T-helper 22 cell (primary cell): ENCODE measurements at regions not wholly inside any gene's neighbourhood (a gene's known extent, or its start where the extent isn't known, plus 50 kb on each side); places are given as distances from the start of the nearest gene placed in this dataset.
"Not testable (repeated sequence)": the region's sequence is repeated elsewhere in the genome, so short reads cannot be mapped to it uniquely, and the experiment has no call there.

Source experiments
- DNase-seq: peaks from one replicate; pipeline ENCODE4 v3.0.0-alpha.2; 2020; ENCODE audit warnings: low read depth

DNA sequence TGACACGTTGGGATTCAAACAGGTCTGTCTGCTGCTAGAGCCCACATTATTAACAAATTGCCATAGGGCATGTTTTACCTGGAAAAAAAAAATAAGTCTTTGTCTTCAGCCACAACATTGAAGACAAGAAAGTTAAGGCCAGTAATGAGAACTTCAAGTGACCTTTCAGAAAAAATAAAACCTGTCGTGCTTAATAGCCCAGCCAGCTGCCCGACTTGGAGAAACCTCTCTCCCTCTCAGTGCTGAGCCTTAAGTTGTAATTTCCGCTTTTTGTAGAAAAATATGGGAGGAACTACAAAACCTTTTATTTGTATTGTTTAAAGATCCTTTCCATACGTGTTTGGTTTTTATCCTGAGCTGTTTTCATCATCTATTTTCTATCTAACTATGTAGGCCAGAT is 454.3 kb upstream of the SLITRK6 start:
- not testable (repeated sequence) for DNase-seq

DNA sequence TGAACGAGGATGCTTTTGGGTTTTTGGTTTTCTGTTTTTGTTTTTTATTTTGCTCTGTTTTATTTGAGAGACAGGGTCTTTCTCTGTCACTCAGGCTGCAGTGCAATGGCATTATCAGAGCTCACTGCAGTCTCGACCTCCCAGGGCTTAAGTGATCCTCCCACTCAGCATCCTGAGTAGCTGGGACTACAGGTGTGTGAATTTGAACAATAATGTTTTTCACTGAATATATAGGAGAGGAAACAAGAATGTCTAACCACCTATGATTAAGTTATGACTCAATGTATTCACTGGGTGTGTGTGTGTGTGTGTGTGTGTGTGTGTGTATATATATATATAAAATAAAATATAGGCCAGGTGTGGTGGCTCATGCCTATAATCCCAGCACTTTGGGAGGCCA is 456.6 kb upstream of the SLITRK6 start:
- DNase-seq: not testable (repeated sequence)

DNA sequence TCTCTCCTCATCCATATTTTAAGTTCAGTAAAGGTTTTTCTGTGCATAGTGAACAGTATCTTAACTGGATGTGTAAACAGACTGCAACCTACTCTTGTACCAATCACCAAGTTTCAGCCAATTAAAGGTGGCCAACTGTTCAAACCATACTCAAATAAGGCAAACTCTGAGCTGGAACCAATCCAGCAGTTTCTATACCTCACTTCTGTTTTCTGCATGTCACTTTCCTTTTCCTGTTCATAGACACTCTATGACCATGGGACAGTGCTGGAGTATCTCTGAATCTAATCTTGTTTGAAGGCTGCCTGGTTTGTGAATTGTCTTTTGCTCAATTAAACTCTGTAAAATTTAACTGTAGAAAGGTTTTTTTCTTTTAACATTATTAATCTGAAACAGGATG is 470.3 kb upstream of the SLITRK6 start:
- DNase-seq: no peak

DNA sequence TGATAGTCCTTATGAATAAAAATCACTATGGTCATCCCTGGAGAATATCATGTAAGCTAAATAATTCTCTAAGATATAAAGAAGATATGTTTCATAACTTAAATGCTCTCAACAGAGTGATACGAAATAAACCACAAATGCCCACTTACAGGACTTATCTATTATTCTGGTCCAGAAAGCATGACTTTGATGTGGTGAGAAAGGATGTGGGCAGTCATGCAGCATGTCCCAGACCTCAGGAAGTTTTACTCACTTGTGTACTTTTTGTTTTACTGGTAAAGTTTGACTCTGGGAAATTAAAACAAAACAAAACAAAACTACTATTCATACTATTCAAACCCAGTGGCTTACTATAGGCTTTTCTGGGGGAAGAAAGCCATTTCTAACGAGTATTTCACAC is 483.2 kb upstream of the SLITRK6 start:
- DNase-seq: no peak

DNA sequence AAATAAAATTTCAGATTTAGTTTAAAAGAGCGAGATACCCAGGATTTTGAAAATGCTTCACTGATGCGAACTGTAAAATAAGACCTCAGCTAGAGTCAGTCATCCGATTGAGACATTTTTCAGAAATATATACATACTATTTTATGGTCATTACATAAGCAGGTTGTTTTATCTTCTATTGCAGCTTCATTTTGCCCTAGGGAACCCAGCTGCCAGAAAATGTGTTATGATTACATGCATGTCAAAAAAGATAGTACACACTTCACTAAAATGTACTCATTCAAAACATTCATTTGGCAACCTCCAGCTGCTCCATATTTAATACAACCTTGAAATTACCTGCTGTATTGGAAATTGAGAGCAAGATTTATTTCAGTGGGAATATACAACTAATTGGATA is 483.8 kb upstream of the SLITRK6 start:
- no peak for DNase-seq

DNA sequence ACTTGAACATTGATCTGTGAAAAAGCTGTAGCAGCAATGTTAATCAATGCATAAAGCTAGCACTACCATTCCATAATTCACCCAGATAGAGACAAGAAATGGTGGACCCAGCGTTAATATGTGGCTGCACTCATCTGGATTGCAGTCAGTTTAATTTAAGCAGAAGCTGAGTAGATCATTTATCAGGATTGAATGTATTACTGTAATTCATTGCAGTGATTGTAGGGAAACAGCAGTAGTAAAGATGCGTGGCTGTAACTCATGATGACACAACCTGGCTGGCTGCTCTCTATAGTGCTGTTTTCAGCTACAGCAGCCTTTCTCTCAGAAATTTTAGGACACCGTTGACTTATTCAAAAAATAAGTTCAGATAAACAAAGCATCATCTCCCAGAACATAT is 499.5 kb upstream of the SLITRK6 start:
- no peak for DNase-seq

DNA sequence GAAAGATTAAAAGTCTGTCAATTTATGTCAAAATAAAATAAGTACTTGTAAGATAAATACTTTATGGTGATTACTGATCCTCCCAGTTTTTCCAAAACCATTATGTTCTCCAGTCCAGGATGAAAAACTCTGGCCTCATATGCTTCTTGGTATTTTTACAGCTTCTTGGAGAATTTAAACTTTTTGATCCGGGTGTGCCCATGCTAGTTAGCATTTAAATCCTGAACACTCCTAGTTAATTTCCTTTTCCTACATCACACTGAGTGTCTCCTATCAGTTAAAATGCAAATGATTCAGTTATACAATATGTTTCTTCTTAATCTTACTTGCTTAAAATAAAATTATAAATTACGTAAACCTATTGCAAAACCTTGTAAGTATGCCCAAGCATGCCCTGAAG is 499.9 kb upstream of the SLITRK6 start:
- DNase-seq: no peak

DNA sequence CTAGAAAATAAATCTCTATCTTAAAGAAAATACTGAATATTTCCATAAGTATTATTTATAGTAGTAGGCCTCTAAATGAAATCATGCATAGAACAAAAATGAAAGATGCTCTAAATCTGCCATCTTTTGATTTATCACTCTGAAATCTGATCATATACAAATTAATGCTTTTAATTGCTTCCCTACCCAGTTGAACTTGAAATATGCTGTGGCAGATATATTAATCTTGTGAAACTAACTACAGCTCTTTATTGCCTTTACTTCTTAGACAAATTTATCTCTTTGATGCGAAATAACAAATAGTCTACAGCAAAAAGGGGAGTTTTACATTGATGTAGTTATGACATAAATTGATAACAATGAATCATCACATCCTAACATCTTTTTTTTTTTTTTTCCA is 510.7 kb upstream of the SLITRK6 start:
- DNase-seq: no peak

DNA sequence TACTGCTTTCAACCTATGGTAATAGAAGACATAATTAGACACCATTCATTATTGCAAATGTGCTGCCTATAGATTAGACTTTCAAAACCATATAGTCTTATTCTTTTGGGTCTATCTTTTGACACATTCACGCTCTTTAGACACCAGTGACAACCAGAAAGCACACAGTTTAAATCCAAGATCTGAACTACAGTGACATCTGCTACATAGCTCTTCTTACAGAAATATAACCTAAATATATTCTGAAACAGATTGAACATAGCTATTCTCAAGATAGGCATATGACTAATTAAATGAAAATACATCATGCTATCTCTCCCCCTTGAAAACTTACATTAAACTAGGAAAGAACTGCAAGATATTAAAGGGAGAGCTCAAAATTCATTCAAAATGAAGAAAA is 514.2 kb upstream of the SLITRK6 start:
- no peak for DNase-seq

DNA sequence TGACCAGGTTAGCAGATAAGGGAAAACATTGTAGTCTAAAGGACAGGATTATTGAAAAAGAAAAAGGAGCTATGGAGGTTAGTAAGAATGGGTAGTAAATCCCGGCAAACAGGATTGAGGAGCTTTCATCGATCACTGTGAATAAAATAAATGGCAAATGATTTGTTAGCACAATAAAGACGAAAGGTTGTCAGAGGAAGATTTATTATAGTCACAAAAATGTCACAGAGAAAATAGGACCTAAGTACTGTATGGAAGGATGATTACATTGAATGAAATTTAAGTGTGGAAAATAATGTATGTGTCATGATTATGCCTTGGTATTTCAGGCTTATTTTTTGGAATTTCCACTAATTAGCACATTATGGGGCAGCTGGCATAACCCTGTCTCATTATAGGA is 519.2 kb upstream of the SLITRK6 start:
- DNase-seq: no peak

DNA sequence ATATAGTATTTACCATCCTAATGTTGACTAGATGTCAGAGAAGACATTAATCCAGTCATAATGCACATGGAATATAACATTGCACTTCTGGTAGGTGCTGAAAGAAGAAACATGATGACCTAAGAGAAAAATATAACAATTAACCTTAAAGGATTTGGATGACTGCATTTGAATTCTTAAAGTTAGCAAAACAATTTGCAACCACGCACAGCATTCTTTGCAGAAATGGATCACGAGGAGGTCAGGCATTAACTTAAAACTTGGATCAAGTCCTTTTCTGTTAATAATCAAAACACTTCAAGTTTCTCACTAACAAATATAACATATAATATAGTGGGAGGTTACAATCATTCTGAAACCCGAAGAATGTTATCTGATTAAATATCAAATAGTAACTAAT is 525.0 kb upstream of the SLITRK6 start:
- DNase-seq: no peak

DNA sequence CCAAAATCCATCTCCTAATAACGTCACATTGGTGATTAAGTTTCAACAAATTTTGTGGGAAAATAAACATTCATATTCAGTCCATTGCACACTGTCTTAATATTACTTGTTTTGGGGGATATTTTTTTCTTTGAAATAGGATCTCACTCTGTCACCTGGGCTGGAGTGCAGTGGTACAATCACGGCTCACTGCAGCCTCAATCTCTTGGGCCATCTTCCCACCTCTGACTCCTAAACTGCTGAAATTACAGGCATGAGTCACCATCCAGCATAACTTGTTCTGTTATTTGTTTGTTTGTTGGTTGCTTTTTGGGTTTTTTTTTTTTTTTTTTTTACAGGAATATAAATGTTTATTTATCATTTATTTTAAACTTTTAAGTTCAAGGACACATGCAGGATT is 556.1 kb upstream of the SLITRK6 start:
- DNase-seq: no peak

DNA sequence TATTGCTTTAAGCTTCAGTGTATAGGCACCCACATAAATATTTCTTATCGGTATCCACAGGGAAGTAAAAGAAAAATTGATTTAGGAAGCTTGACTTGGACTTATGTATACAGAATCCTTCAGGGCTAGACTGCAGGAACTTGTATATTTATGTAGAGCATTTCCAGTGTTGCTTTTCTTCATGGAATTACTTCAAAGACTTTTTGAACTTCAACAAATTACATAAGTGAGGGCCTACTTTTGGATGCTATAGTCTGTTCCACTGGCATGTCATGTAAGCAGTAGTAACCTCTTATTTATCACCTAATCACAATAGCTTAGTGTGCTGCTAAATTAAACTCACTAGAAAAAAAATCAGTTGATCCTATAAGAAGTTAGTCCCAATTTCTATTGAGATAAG is 557.9 kb upstream of the SLITRK6 start:
- DNase-seq: no peak

DNA sequence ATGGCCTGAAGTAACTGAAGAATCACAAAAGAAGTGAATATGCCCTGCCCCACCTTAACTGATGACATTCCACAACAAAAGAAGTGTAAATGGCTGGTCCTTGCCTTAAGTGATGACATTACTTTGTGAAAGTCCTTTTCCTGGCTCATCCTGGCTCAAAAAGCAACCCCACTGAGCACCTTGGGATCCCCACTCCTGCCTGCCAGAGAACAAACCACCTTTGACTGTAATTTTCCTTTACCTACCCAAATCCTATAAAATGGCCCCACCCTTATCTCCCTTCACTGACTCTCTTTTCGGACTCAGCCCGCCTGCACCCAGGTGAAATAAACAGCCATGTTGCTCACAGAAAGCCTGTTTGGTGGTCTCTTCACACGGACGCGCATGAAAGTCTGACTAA is 564.5 kb upstream of the SLITRK6 start:
- not testable (repeated sequence) for DNase-seq

DNA sequence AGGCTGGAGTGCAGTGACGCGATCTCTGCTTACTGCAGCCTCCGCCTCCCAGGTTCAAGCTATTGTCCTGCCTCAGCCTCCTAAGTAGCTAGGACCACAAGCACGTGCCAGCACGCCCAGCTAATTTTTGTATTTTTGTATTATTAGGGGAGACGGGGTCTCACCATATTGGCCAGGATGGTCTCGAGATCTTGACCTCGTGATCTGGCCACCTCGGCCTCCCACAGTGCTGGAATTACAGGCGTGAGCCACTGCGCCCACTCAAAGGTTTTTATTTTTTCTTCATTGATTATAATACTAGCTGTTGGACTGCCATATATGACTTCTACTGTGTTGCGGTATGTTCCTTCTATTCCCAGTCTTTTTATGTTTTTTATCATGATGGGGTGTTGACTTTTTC is 569.7 kb upstream of the SLITRK6 start:
- no peak for DNase-seq

DNA sequence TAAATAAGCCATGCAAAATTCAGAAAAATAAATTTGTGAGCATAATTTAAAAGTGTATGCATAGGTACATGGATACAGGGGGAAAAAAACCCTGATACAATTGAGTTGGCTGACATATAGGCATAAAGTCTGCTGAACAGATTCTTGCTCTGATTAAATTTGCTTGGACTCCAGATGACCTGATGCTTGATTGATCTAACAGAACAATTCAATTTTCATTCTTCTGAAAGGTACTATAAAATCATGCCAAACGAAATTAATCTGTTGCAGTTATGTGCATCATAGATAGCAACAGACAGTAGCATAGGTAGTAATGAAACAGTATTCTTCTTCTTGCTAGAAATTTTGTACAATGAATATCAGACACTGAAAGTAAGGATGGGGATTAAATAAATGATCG is 578.2 kb upstream of the SLITRK6 start:
- no peak for DNase-seq

DNA sequence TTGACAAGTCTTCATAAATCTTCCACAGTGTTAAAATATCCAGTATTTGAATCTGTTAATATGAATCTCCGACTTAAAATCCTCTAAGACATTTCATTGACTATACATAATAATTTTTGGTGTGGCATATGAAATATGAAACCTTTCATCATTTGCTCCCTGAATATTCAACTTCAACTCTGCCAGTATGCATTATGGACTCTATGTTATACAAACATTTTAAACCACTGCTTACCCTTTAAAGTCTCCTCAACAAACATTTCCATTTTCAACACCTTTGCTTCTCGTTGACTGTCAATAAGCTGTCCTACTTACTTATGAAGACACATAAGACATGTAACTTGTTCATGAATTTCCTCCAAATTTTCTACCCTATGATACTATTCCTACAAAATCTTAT is 579.4 kb upstream of the SLITRK6 start:
- no peak for DNase-seq

DNA sequence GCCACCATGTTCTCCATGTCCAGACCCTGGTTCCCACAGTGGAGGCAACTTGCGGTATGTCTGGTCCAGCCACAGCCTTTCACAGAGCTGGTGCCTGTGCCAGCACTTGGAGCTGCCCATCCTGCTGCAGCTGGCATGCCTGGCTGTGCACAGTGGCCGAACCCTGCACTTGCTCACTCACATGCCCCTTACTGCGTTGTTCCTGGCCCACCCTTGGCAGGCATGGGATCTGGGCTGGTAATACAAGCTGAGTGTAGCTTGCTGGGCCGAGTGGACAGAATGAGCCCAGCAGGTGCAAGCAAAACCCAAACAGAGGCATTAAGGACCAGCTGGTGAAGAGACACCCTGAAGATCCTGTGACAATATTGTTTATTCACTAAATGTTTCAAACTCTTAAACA is 583.9 kb upstream of the SLITRK6 start:
- DNase-seq: no peak

DNA sequence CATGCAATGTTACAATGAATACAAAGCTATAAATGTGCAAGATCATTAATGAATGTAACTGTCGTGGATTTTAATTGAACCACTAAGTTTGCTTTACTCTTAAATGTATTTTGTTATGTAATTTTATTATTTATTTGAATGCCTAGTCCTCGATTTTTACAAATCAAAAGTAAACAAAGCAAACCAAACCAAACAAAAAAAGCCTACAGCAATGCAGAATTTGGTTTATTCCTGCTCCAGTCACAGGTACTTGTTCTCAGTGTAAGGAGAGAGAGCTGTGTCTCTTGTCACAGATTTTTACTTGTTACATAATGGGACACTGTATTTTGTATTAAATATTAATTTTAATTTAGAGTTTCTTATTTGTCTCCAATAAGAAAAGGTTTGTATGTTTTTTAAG is 584.3 kb upstream of the SLITRK6 start:
- no peak for DNase-seq

DNA sequence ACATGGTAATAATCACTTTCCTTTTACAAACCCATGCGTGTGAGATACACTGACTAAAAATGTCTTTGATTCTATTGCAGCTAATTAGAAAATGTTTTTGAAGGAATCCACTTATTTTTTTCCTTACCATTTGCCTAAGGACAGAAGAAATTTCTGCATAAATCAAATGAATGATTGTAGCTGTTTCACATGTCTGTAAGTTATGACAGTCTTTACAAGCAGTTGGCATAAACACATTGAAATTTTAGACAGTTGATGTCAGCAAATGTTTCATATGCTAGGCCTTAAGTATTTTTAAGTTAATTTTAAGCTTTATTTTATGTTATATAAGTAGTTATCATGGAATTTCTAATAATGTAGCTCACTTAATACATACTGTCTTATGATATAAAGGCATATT is 598.4 kb upstream of the SLITRK6 start:
- DNase-seq: no peak

DNA sequence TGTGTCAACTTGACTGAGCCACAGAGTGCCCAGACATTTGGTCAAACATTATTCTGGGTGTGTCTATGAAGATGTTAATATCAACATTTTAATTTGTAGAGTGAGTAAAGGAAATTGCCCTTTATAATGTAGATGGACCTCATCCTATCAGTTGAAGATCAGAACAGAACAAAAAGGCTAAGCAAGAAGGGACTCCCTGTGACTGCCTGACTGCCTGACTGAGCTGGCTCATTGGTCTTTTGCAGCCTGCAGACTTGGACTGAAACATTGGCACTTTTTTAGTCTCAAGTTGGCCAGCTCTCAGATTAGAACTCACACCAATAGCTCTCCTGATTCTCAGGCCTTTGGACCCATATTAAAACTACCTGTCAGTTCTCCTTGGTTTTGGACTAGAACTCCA is 600.4 kb upstream of the SLITRK6 start:
- no peak for DNase-seq

DNA sequence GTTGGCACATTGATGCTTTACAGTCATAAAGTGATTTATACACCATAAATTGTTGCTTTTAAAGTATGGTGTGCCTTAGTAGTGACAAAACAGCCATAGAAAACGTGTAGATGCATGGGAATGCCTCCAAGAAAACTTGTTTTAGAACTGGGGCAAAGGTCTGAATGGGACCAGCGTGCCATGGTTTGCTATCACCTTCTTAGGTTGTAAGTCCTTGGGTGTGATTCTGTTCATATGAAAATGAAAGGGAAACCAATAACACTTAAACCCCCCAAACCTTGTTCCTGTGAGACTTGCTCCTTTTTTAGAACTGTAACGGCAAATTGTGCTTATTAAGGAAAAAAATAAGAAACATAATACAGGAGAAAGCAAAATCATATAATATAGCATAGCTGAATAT is 603.3 kb upstream of the SLITRK6 start:
- DNase-seq: no peak

DNA sequence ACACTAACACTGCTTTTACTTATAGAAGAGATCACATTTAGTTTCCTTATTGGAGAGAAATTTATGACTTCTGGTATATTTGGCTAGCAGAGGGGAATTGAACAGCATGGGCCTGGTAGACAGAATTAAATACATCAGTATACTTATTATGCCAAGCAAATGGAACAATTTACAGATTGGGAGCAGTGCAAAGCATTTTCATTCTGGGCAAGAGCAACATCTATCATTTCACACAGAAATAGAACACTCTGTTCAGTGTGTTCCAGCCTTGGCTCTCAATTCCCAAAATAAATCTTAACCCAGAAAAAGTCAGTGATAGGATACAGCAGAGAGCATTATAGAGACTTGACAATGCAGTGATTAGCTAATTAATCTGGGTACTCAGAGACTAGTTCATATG is 604.0 kb upstream of the SLITRK6 start:
- DNase-seq: no peak

DNA sequence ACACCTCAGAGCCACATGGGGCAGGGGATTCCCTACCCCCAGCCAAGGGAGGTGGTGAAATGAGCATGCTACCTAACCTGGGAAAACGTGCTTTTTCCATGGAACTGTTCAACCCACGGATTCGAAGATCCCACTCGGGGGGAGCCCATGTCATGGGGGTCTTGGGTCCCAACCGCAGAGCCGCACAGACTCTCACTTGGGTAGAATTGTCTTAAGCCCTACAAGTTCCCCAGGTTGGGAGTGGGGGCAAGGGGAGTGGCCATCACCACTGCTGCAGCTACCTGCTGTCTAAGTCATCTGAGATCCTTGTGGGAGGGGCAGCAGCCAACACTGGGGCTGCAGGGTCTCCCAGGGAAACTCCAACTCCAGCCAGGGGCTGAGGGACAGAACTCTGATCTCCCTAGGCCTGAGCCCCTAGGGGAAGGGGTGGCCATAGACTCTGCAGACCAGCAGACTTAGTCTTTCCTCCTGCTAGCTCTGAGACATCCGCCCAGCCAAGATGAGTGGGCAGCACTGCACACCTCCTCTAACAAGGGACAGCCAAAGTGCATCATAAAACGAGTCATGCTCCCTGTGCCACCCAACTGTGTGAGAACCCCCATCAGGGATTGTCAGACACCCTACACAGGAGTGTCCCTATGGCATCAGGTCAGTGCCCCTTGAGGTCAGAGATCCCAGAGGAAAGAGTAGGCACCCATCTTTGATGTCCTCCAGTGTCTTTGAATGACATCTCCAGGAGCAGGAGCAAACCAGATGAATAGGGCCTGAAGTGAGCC is 610.4 kb upstream of the SLITRK6 start:
- no peak for DNase-seq
